GM13977 (cell line): ENCODE measurements at regions not wholly inside any gene's neighbourhood (a gene's known extent, or its start where the extent isn't known, plus 50 kb on each side); places are given as distances from the start of the nearest gene placed in this dataset.

Experiments
- DNase-seq: peaks from one replicate; pipeline ENCODE4 v3.0.0; 2012; ENCODE audit warnings: low spot score
- in situ Hi-C: fragments of 300-500 bp; cut with MboI; formaldehyde crosslinking; loops from one replicate; pipeline ENCODE4 v1.12.0; 2022; ENCODE audit warnings: low sequenced_read_pairs, low pct_unique_long_range_greater_than_20kb, mixed read lengths, inconsistent platforms; ENCODE audit not compliant: unreplicated experiment
- TF ChIP-seq, protein P1 (sequence below): IDR thresholded peaks from 2 replicates; pipeline ENCODE4 v1.5.1; 2012; ENCODE audit warnings: mild to moderate bottlenecking, control low read depth; ENCODE audit not compliant: insufficient read depth; ENCODE audit errors: extremely low read depth, missing control alignments

DNA sequence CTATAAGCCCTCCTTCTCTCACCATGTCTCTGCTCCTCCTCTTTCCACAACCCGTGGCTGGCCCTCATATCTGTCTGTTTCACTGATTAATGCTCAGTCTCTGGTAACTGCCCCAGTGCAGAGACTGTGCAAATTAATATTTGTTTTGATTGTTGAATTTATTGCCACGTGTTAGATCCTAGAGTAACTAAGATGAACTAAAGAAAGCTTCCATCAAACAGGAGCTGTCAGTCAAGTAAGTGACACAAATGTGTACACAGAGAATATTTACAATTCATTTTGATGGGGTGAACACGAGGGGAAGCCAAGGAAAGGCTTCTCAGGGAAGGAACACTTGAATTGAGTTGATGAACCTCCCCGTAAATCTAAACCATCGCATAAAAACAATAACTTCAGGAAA is 182.5 kb downstream of the BAMBI start:
- no peak for DNase-seq
- in situ Hi-C loops: no loop called here
- TF ChIP-seq, protein P1, sequence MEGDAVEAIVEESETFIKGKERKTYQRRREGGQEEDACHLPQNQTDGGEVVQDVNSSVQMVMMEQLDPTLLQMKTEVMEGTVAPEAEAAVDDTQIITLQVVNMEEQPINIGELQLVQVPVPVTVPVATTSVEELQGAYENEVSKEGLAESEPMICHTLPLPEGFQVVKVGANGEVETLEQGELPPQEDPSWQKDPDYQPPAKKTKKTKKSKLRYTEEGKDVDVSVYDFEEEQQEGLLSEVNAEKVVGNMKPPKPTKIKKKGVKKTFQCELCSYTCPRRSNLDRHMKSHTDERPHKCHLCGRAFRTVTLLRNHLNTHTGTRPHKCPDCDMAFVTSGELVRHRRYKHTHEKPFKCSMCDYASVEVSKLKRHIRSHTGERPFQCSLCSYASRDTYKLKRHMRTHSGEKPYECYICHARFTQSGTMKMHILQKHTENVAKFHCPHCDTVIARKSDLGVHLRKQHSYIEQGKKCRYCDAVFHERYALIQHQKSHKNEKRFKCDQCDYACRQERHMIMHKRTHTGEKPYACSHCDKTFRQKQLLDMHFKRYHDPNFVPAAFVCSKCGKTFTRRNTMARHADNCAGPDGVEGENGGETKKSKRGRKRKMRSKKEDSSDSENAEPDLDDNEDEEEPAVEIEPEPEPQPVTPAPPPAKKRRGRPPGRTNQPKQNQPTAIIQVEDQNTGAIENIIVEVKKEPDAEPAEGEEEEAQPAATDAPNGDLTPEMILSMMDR: no peak

DNA sequence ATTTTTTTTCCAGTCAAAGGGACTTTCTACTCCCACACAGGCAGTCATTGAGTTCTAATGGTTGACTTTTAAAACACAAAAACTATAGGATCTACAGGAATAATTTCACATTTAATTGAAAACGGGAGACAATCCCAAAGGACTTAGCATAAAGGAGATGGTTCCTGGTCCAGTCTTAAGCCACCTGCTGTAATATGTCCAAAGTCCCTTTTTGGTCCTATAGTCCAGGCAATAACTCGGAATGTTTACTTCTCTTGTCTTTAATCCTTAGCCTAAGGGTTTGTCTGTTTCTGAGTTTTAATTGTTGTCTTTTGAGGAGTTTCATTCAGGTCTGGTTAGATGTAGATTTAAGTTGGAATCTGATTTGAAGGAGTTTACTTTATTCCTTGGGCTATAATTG is 184.9 kb downstream of the BAMBI start:
- TF ChIP-seq, protein P1: no peak
- in situ Hi-C loops: no loop called here
- DNase-seq: no peak

DNA sequence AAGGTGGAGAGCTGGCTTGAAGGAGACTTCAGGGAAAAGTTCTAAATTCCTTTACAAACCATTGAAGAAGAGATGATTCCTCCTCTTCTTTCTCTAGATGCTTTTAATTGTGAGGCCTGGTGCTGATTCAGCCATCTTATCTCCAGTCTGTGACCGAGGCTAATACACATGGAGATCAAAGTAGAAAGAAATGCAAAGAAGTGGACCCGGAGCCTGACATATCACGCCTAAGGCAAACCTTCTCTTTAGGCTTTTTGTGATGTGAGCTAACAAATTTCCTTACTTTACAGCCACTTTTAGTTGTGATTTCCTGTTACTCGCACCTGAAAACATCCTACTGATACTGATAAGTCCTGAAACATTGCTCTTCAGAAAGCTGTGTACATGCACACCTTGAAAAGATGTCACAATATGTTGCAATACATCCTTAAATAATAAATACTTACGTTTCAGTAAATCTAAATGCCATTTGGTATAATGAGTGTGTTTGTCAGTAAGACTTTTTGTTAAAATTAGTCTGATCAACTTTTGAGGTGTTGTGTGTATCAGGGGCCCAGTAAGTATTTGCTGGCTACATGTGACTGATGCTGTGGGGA is 192.4 kb downstream of the BAMBI start:
- no peak for DNase-seq
- in situ Hi-C loops: no loop called here
- TF ChIP-seq, protein P1: no peak

DNA sequence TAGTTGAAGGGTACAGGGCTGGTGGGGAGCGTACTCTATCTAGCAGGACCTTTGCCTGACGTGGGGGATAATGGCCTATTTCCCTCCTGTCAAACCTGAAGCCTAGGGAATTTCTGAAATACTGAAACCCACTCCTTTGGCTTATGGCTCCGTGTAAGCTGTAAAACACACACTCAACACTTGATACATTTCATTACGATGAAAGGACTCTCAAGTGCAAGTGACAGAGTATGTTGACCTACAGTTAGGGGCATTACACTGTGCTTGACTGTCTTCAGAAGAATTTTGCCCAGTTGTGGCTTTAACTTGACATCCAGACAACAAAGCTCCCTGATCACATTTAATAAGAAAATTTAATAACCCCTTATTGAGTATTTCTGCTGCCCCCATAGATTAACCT is 194.3 kb downstream of the BAMBI start:
- no peak for DNase-seq
- in situ Hi-C loops: no loop called here
- TF ChIP-seq, protein P1: no peak

GRCh38 chr10:28872587-28873165 is 195.4 kb downstream of the BAMBI start:
- in situ Hi-C loops: no loop called here
- TF ChIP-seq, protein P1: no peak
- no peak for DNase-seq

DNA sequence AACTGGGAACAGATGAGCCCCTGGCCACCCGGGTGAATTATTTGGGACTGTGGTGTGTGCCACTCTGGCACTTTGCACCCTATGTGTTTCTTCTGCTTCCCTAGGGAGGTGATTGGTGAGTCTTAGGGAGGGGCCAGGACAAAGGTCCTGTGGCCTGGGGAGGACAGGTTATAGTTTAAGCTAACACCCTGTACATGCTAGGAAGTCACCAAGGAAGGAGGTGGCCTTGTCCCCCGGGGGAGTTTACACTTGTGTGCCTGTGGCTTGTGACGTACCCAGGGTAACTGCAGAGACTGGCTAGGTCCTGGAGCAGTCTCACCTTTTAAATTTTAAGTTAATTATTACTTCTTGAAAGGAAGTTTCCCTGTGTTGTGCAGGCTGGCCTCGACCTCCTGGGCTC is 196.2 kb downstream of the BAMBI start:
- DNase-seq: no peak
- in situ Hi-C loops: no loop called here

More for the DNA sequence above, 196.2 kb downstream of the BAMBI start:
- TF ChIP-seq, protein P1: no peak
